ENCODE measurements at regions not wholly inside any gene's neighbourhood (a gene's known extent, or its start where the extent isn't known, plus 50 kb on each side); places are given as distances from the start of the nearest gene placed in this dataset.

GRCh38 chr2:116696223-116696622 is 1118.3 kb upstream of the DDX18 start:
- H3K9ac ChIP-seq (ENCODE audit: low read length) = no peak overlapping the region
- no peak overlapping the region for H3K27ac ChIP-seq (ENCODE audit: low read length)
- H4K20me1 ChIP-seq (ENCODE audit: insufficient read depth, low read depth, low read length) = no peaks in the 10 kb centered on the region
- no peaks in the 10 kb centered on the region for H3K9me2 ChIP-seq (replicated peaks; ENCODE audit: insufficient read depth, low read length)
- H3K79me2 ChIP-seq (ENCODE audit: low read length) = no peaks in the 10 kb centered on the region
- no peaks in the 10 kb centered on the region for H3K36me3 ChIP-seq (ENCODE audit: insufficient read depth, low read length)
- H2AFZ ChIP-seq (ENCODE audit: low read length) = no peak overlapping the region
- no peak overlapping the region for H3K4me3 ChIP-seq (ENCODE audit: low read length)
- H3K27me3 ChIP-seq (ENCODE audit: low read length) = no peaks in the 10 kb centered on the region
- peak; percentile 44 for DNase-seq
- H3K4me1 ChIP-seq (ENCODE audit: low read length) = no peaks in the 10 kb centered on the region
- H3K9me3 ChIP-seq (ENCODE audit: low read length) = no peaks in the 10 kb centered on the region
- no peak overlapping the region for H3K4me2 ChIP-seq (ENCODE audit: low read depth, low read length, poor library complexity, severe bottlenecking)

GRCh38 chr2:116696903-116697302 is 1117.6 kb upstream of the DDX18 start:
- Histone ChIP-seq H2AFZ (ENCODE audit: low read length) (no peak overlapping the region), H3K4me1 (ENCODE audit: low read length) (no peaks in the 10 kb centered on the region), H3K4me3 (ENCODE audit: low read length) (no peak overlapping the region), H3K9ac (ENCODE audit: low read length) (no peak overlapping the region), H3K27ac (ENCODE audit: low read length) (no peak overlapping the region), H3K36me3 (ENCODE audit: insufficient read depth, low read length) (no peaks in the 10 kb centered on the region), H3K9me2 (replicated peaks; ENCODE audit: insufficient read depth, low read length) (no peaks in the 10 kb centered on the region), H3K79me2 (ENCODE audit: low read length) (no peaks in the 10 kb centered on the region), H3K4me2 (ENCODE audit: low read depth, low read length, poor library complexity, severe bottlenecking) (no peak overlapping the region), H4K20me1 (ENCODE audit: insufficient read depth, low read depth, low read length) (no peaks in the 10 kb centered on the region), H3K27me3 (ENCODE audit: low read length) (no peaks in the 10 kb centered on the region), H3K9me3 (ENCODE audit: low read length) (no peaks in the 10 kb centered on the region)
- no peak for DNase-seq

- Histone ChIP-seq H3K4me3 (ENCODE audit: low read length) (no peak overlapping the region), H3K4me2 (ENCODE audit: low read depth, low read length, poor library complexity, severe bottlenecking) (no peak overlapping the region), H3K9me3 (ENCODE audit: low read length) (no peaks in the 10 kb centered on the region), H3K9me2 (replicated peaks; ENCODE audit: insufficient read depth, low read length) (no peaks in the 10 kb centered on the region), H3K36me3 (ENCODE audit: insufficient read depth, low read length) (no peaks in the 10 kb centered on the region), H2AFZ (ENCODE audit: low read length) (no peak overlapping the region), H3K9ac (ENCODE audit: low read length) (no peak overlapping the region), H3K79me2 (ENCODE audit: low read length) (no peaks in the 10 kb centered on the region), H3K27me3 (ENCODE audit: low read length) (no peaks in the 10 kb centered on the region), H4K20me1 (ENCODE audit: insufficient read depth, low read depth, low read length) (no peaks in the 10 kb centered on the region), H3K27ac (ENCODE audit: low read length) (no peak overlapping the region), H3K4me1 (ENCODE audit: low read length) (no peaks in the 10 kb centered on the region)
- no peak for DNase-seq
These were observed 1108.1 kb upstream of the DDX18 start for GRCh38 chr2:116706396-116706795.

GRCh38 chr2:116716038-116716437 is 1098.5 kb upstream of the DDX18 start:
- Histone ChIP-seq H3K4me2 (ENCODE audit: low read depth, low read length, poor library complexity, severe bottlenecking) (no peak overlapping the region), H3K9ac (ENCODE audit: low read length) (no peak overlapping the region), H3K9me2 (replicated peaks; ENCODE audit: insufficient read depth, low read length) (no peaks in the 10 kb centered on the region), H2AFZ (ENCODE audit: low read length) (no peak overlapping the region), H3K79me2 (ENCODE audit: low read length) (no peaks in the 10 kb centered on the region), H3K27me3 (ENCODE audit: low read length) (no peaks in the 10 kb centered on the region), H3K9me3 (ENCODE audit: low read length) (no peaks in the 10 kb centered on the region), H3K4me1 (ENCODE audit: low read length) (no peaks in the 10 kb centered on the region), H3K4me3 (ENCODE audit: low read length) (no peak overlapping the region), H4K20me1 (ENCODE audit: insufficient read depth, low read depth, low read length) (no peaks in the 10 kb centered on the region), H3K36me3 (ENCODE audit: insufficient read depth, low read length) (no peaks in the 10 kb centered on the region), H3K27ac (ENCODE audit: low read length) (no peak overlapping the region)
- no peak for DNase-seq

- Histone ChIP-seq H3K4me2 (ENCODE audit: low read depth, low read length, poor library complexity, severe bottlenecking) (no peak overlapping the region), H3K9me2 (replicated peaks; ENCODE audit: insufficient read depth, low read length) (no peaks in the 10 kb centered on the region), H2AFZ (ENCODE audit: low read length) (no peak overlapping the region), H3K79me2 (ENCODE audit: low read length) (no peaks in the 10 kb centered on the region), H3K4me3 (ENCODE audit: low read length) (no peak overlapping the region), H3K27ac (ENCODE audit: low read length) (no peak overlapping the region), H3K27me3 (ENCODE audit: low read length) (no peaks in the 10 kb centered on the region), H3K4me1 (ENCODE audit: low read length) (no peaks in the 10 kb centered on the region), H4K20me1 (ENCODE audit: insufficient read depth, low read depth, low read length) (no peaks in the 10 kb centered on the region), H3K9ac (ENCODE audit: low read length) (no peak overlapping the region), H3K9me3 (ENCODE audit: low read length) (no peaks in the 10 kb centered on the region), H3K36me3 (ENCODE audit: insufficient read depth, low read length) (no peaks in the 10 kb centered on the region)
- DNase-seq = no peak
These were observed 1098.0 kb upstream of the DDX18 start for GRCh38 chr2:116716444-116716843.

GRCh38 chr2:116717832-116718231 is 1096.7 kb upstream of the DDX18 start:
- Histone ChIP-seq H3K4me3 (ENCODE audit: low read length) (no peak overlapping the region), H3K9ac (ENCODE audit: low read length) (no peak overlapping the region), H3K36me3 (ENCODE audit: insufficient read depth, low read length) (no peaks in the 10 kb centered on the region), H3K9me2 (replicated peaks; ENCODE audit: insufficient read depth, low read length) (no peaks in the 10 kb centered on the region), H3K27me3 (ENCODE audit: low read length) (no peaks in the 10 kb centered on the region), H3K27ac (ENCODE audit: low read length) (no peak overlapping the region), H2AFZ (ENCODE audit: low read length) (no peak overlapping the region), H4K20me1 (ENCODE audit: insufficient read depth, low read depth, low read length) (no peaks in the 10 kb centered on the region), H3K4me1 (ENCODE audit: low read length) (no peaks in the 10 kb centered on the region), H3K9me3 (ENCODE audit: low read length) (no peaks in the 10 kb centered on the region), H3K4me2 (ENCODE audit: low read depth, low read length, poor library complexity, severe bottlenecking) (no peak overlapping the region), H3K79me2 (ENCODE audit: low read length) (no peaks in the 10 kb centered on the region)
- DNase-seq = no peak

- Histone ChIP-seq H3K4me2 (ENCODE audit: low read depth, low read length, poor library complexity, severe bottlenecking) (no peak overlapping the region), H2AFZ (ENCODE audit: low read length) (no peak overlapping the region), H3K36me3 (ENCODE audit: insufficient read depth, low read length) (no peaks in the 10 kb centered on the region), H3K27me3 (ENCODE audit: low read length) (no peaks in the 10 kb centered on the region), H3K4me1 (ENCODE audit: low read length) (no peaks in the 10 kb centered on the region), H4K20me1 (ENCODE audit: insufficient read depth, low read depth, low read length) (no peaks in the 10 kb centered on the region), H3K27ac (ENCODE audit: low read length) (no peak overlapping the region), H3K79me2 (ENCODE audit: low read length) (no peaks in the 10 kb centered on the region), H3K9me3 (ENCODE audit: low read length) (no peaks in the 10 kb centered on the region), H3K9me2 (replicated peaks; ENCODE audit: insufficient read depth, low read length) (no peaks in the 10 kb centered on the region), H3K4me3 (ENCODE audit: low read length) (no peak overlapping the region), H3K9ac (ENCODE audit: low read length) (no peak overlapping the region)
- DNase-seq = no peak
These were observed 1096.0 kb upstream of the DDX18 start for GRCh38 chr2:116718451-116718850.

GRCh38 chr2:116719836-116720235 is 1094.7 kb upstream of the DDX18 start:
- Histone ChIP-seq H3K4me1 (ENCODE audit: low read length) (no peaks in the 10 kb centered on the region), H3K9me3 (ENCODE audit: low read length) (no peaks in the 10 kb centered on the region), H4K20me1 (ENCODE audit: insufficient read depth, low read depth, low read length) (no peaks in the 10 kb centered on the region), H3K9ac (ENCODE audit: low read length) (no peak overlapping the region), H3K4me3 (ENCODE audit: low read length) (no peak overlapping the region), H3K79me2 (ENCODE audit: low read length) (no peaks in the 10 kb centered on the region), H3K27ac (ENCODE audit: low read length) (no peak overlapping the region), H3K4me2 (ENCODE audit: low read depth, low read length, poor library complexity, severe bottlenecking) (no peak overlapping the region), H3K36me3 (ENCODE audit: insufficient read depth, low read length) (no peaks in the 10 kb centered on the region), H3K9me2 (replicated peaks; ENCODE audit: insufficient read depth, low read length) (no peaks in the 10 kb centered on the region), H2AFZ (ENCODE audit: low read length) (no peak overlapping the region), H3K27me3 (ENCODE audit: low read length) (no peaks in the 10 kb centered on the region)
- no peak for DNase-seq

- no peak for DNase-seq
- Histone ChIP-seq H3K9ac (ENCODE audit: low read length) (no peak overlapping the region), H3K27ac (ENCODE audit: low read length) (no peak overlapping the region), H3K4me3 (ENCODE audit: low read length) (no peak overlapping the region), H3K9me3 (ENCODE audit: low read length) (no peaks in the 10 kb centered on the region), H3K79me2 (ENCODE audit: low read length) (no peaks in the 10 kb centered on the region), H2AFZ (ENCODE audit: low read length) (no peak overlapping the region), H3K4me1 (ENCODE audit: low read length) (peaks cover 5% of the 10 kb centered on the region; the same call in 1 of the 2 replicates), H3K27me3 (ENCODE audit: low read length) (no peaks in the 10 kb centered on the region), H3K36me3 (ENCODE audit: insufficient read depth, low read length) (no peaks in the 10 kb centered on the region), H4K20me1 (ENCODE audit: insufficient read depth, low read depth, low read length) (no peaks in the 10 kb centered on the region), H3K4me2 (ENCODE audit: low read depth, low read length, poor library complexity, severe bottlenecking) (no peak overlapping the region), H3K9me2 (replicated peaks; ENCODE audit: insufficient read depth, low read length) (no peaks in the 10 kb centered on the region)
These were observed 1089.9 kb upstream of the DDX18 start for GRCh38 chr2:116724550-116724949.

Measured in Karpas-422 (cell line).